OCI-LY1 (cell line): ENCODE measurements at regions not wholly inside any gene's neighbourhood (a gene's known extent, or its start where the extent isn't known, plus 50 kb on each side); places are given as distances from the start of the nearest gene placed in this dataset.

Source experiments
- H2AFZ ChIP-seq: fragments of 200-600 bp; sonication (generic), shearing (Covaris generic); 2 replicates; pipeline ENCODE4 v1.6.0; 2014; ENCODE audit warnings: antibody characterized with exemption, mild to moderate bottlenecking, low read length
- H3F3A ChIP-seq: fragments of 200-600 bp; sonication (generic), shearing (Covaris generic); 2 replicates; pipeline ENCODE4 v1.6.0; 2014; ENCODE audit warnings: mild to moderate bottlenecking, antibody characterized with exemption, low read length, moderate library complexity; ENCODE audit not compliant: insufficient read depth
- H3K27ac ChIP-seq: fragments of 200-600 bp; sonication (generic); 2 replicates; pipeline ENCODE4 v1.5.1; 2014; ENCODE audit warnings: low read length, mixed run types, mild to moderate bottlenecking, low read depth; ENCODE audit not compliant: poor library complexity, severe bottlenecking
- H3K27me3 ChIP-seq: fragments of 200-600 bp; sonication (generic); 2 replicates; pipeline ENCODE4 v1.6.0; 2014; ENCODE audit warnings: antibody characterized with exemption, mild to moderate bottlenecking, low read length, moderate library complexity; ENCODE audit not compliant: insufficient read depth
- H3K36me3 ChIP-seq: fragments of 200-600 bp; sonication (generic); 2 replicates; pipeline ENCODE4 v1.6.1; 2014; ENCODE audit warnings: mild to moderate bottlenecking, antibody characterized with exemption, low read length, moderate library complexity, mixed read lengths; ENCODE audit not compliant: insufficient read depth
- H3K4me1 ChIP-seq: fragments of 200-600 bp; sonication (generic); 2 replicates; pipeline ENCODE4 v1.5.1; 2014; ENCODE audit warnings: mild to moderate bottlenecking, low read length, moderate library complexity; ENCODE audit not compliant: insufficient read depth, severe bottlenecking
- H3K4me2 ChIP-seq: fragments of 200-600 bp; sonication (generic), shearing (Covaris generic); 2 replicates; pipeline ENCODE4 v1.6.1; 2014; ENCODE audit warnings: low read length
- H3K4me3 ChIP-seq: fragments of 200-600 bp; sonication (generic); 2 replicates; pipeline ENCODE4 v1.5.1; 2014; ENCODE audit warnings: low read length, low read depth, mild to moderate bottlenecking, mixed read lengths; ENCODE audit not compliant: poor library complexity, severe bottlenecking
- H3K79me2 ChIP-seq: fragments of 200-600 bp; shearing (Covaris generic); 2 replicates; pipeline ENCODE4 v1.6.1; 2016; ENCODE audit warnings: mixed run types, low read length, mixed read lengths; ENCODE audit not compliant: insufficient read depth
- H3K9ac ChIP-seq: fragments of 200-600 bp; sonication (generic), shearing (Covaris generic); 2 replicates; pipeline ENCODE4 v1.6.1; 2014; ENCODE audit warnings: mild to moderate bottlenecking, low read length, mixed read lengths
- H3K9me2 ChIP-seq: fragments of 200-600 bp; sonication (generic), shearing (Covaris generic); 2 replicates; pipeline ENCODE4 v1.6.1; 2014; ENCODE audit warnings: low read depth, mild to moderate bottlenecking, low read length, mixed read lengths
- H3K9me3 ChIP-seq: fragments of 200-600 bp; shearing (Covaris generic); 2 replicates; pipeline ENCODE4 v1.6.1; 2014; ENCODE audit warnings: low read length, mixed read lengths
- H4K20me1 ChIP-seq: fragments of 200-600 bp; sonication (generic), shearing (Covaris generic); 2 replicates; pipeline ENCODE4 v1.6.0; 2016; ENCODE audit warnings: mild to moderate bottlenecking, low read length; ENCODE audit not compliant: insufficient read depth
- EZH2 ChIP-seq: fragments of 200-600 bp; sonication (generic), shearing (Covaris generic); IDR thresholded peaks from 2 replicates; pipeline ENCODE4 v1.8.0; 2017; ENCODE audit warnings: borderline replicate concordance, mixed run types, mild to moderate bottlenecking, antibody characterized with exemption, low read length, moderate library complexity, mixed read lengths
- TF ChIP-seq, protein P1 (sequence below): fragments of 200-600 bp; sonication (generic), shearing (Covaris generic); IDR thresholded peaks from 2 replicates; pipeline ENCODE4 v1.5.1; 2017; ENCODE audit warnings: mild to moderate bottlenecking, antibody characterized with exemption, low read length, moderate library complexity, mixed read lengths

DNA sequence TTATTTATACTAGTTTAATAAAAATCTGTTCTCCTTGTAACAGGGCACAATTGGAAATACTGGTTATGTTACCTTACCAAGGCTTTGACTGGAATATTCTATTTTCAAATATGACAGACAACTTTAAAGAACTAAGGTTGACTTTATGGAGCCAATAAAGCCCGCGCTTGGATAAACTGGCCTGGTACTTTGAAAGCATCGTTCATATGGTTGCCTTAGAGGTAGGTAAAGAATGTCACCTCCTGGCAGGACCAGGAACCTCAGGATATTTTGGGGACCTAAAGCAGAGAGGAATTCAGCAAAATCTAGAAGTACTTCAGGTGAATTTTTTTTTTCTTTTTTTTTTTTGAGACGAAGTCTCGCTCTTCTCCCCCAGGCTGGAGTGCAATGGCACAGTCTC is 71.2 kb upstream of the CREB1 start:
- Histone ChIP-seq H3K79me2 (no peaks in the 10 kb centered on the region), H3K36me3 (no peaks in the 10 kb centered on the region), H3K9me3 (no peaks in the 10 kb centered on the region), H3K27me3 (no peaks in the 10 kb centered on the region), H3K9ac (no peak overlapping the region), H3K27ac (no peak overlapping the region), H3K4me1 (no peaks in the 10 kb centered on the region), H4K20me1 (no peaks in the 10 kb centered on the region), H3F3A (no peaks in the 10 kb centered on the region), H3K9me2 (no peaks in the 10 kb centered on the region), H3K4me3 (no peak overlapping the region), H2AFZ (no peak overlapping the region), H3K4me2 (no peak overlapping the region)
- no peak for TF ChIP-seq EZH2
- TF ChIP-seq, protein P1, sequence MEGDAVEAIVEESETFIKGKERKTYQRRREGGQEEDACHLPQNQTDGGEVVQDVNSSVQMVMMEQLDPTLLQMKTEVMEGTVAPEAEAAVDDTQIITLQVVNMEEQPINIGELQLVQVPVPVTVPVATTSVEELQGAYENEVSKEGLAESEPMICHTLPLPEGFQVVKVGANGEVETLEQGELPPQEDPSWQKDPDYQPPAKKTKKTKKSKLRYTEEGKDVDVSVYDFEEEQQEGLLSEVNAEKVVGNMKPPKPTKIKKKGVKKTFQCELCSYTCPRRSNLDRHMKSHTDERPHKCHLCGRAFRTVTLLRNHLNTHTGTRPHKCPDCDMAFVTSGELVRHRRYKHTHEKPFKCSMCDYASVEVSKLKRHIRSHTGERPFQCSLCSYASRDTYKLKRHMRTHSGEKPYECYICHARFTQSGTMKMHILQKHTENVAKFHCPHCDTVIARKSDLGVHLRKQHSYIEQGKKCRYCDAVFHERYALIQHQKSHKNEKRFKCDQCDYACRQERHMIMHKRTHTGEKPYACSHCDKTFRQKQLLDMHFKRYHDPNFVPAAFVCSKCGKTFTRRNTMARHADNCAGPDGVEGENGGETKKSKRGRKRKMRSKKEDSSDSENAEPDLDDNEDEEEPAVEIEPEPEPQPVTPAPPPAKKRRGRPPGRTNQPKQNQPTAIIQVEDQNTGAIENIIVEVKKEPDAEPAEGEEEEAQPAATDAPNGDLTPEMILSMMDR: no peak

- Histone ChIP-seq H3K27ac (no peak overlapping the region), H3K27me3 (no peaks in the 10 kb centered on the region), H2AFZ (no peak overlapping the region), H3K4me1 (no peaks in the 10 kb centered on the region), H3K4me3 (no peak overlapping the region), H3K9ac (no peak overlapping the region), H3K4me2 (no peak overlapping the region), H3K9me3 (no peaks in the 10 kb centered on the region), H3K36me3 (no peaks in the 10 kb centered on the region), H3K9me2 (no peaks in the 10 kb centered on the region), H3F3A (no peaks in the 10 kb centered on the region), H4K20me1 (no peaks in the 10 kb centered on the region), H3K79me2 (no peaks in the 10 kb centered on the region)
- TF ChIP-seq, protein P1: no peak
- no peak for TF ChIP-seq EZH2
These were observed 69.6 kb upstream of the CREB1 start for GRCh38 chr2:207459990-207460757.

DNA sequence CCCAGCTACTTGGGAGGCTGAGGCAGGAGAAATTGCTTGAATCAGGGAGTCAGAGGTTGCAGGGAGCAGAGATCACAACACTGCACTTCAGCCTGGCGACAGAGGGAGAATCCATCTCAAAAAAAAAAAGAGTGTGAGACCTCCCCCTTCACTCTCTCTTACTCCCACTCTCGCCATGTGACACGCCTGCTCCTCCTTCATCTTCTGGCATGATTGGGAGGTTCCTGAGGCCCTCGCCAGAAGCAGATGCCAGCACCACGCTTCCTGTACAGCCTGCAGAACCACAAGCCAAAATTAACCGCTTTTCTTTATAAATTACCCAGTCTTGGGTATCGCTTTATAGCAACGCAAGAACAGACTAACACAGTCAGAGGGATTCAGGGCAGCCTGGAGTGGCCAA is 66.3 kb upstream of the CREB1 start:
- no peak overlapping the region for H3K4me3 ChIP-seq
- no peaks in the 10 kb centered on the region for H3K79me2 ChIP-seq
- no peak overlapping the region for H2AFZ ChIP-seq
- no peaks in the 10 kb centered on the region for H3K4me1 ChIP-seq
- no peak for TF ChIP-seq EZH2
- TF ChIP-seq, protein P1: no peak
- no peaks in the 10 kb centered on the region for H3F3A ChIP-seq
- no peak overlapping the region for H3K4me2 ChIP-seq
- no peak overlapping the region for H3K9ac ChIP-seq
- H3K9me2 ChIP-seq: no peaks in the 10 kb centered on the region
- no peaks in the 10 kb centered on the region for H4K20me1 ChIP-seq
- no peak overlapping the region for H3K27ac ChIP-seq
- H3K9me3 ChIP-seq: no peaks in the 10 kb centered on the region
- H3K27me3 ChIP-seq: no peaks in the 10 kb centered on the region
- H3K36me3 ChIP-seq: no peaks in the 10 kb centered on the region
